HepG2 (cell line): ENCODE measurements at regions not wholly inside any gene's neighbourhood (a gene's known extent, or its start where the extent isn't known, plus 50 kb on each side); places are given as distances from the start of the nearest gene placed in this dataset.

Source experiments
- ATAC-seq: fragments of 200-7000 bp; cut with Tn5 transposase; 3 replicates; pipeline ENCODE4 v1.9.1; 2020; ENCODE audit warnings: mild to moderate bottlenecking, moderate library complexity
- BruUV-seq: library from RNA; stranded (reverse); fragments of 400-500 nt; replicated peaks from 2 replicates; lab custom pipeline; 2021; lab: Mats Ljungman, UMichigan
- CTCF ChIA-PET: fragments of 300-600 bp; formaldehyde crosslinking; extraction: SDS; loops from one replicate; lab custom pipeline; 2021; ENCODE audit warnings: low total read pairs, inconsistent platforms, low intra/inter-chr PET ratio; lab: Yijun Ruan, JAX
- POLR2A ChIA-PET: fragments of 350-600 bp; sonication (Branson Sonifier 250); formaldehyde crosslinking; loops from one replicate; lab custom pipeline; 2020; ENCODE audit warnings: antibody characterized with exemption, inconsistent platforms; lab: Yijun Ruan, JAX
- DNase-seq: peaks from one replicate; pipeline ENCODE4 v3.0.0-alpha.2; 2015; ENCODE audit warnings: low spot score
- FAIRE-seq: peaks from 3 replicates; lab custom pipeline; 2011; peaks lifted over from hg19 to GRCh38; lab: Jason Lieb, UNC
- H2AFZ ChIP-seq: one replicate; pipeline ENCODE4 v1.6.1; 2011; ENCODE audit warnings: low read length, inconsistent platforms
- H3K27ac ChIP-seq: fragments of 300-600 bp; 3 replicates; pipeline ENCODE4 v1.8.0; 2011; ENCODE audit warnings: mixed run types, mild to moderate bottlenecking, mixed read lengths, low read length, inconsistent platforms; ENCODE audit not compliant: insufficient read depth; ENCODE audit errors: extremely low read length
- H3K27me3 ChIP-seq, 2 experiments: fragments of 200-600 bp in 1 of 2; 2 replicates in 1 of 2; 3 replicates in 1 of 2; pipeline versions ENCODE4 v1.6.0 to v1.8.0; 2011; ENCODE audit warnings: low read length in 2 of 2, mild to moderate bottlenecking in 2 of 2, moderate library complexity in 2 of 2, inconsistent platforms in 1 of 2; ENCODE audit not compliant: insufficient read depth in 2 of 2, control insufficient read depth in 1 of 2
- H3K36me3 ChIP-seq, 2 experiments: fragments of 200-600 bp in 1 of 2; replicated peaks in 1 of 2; 2 replicates in 1 of 2; 3 replicates in 1 of 2; pipeline versions ENCODE4 v1.5.1 to v1.8.0; 2011; ENCODE audit warnings: low read length in 2 of 2, inconsistent platforms in 1 of 2; ENCODE audit not compliant: insufficient read depth in 2 of 2, control insufficient read depth in 1 of 2
- H3K4me1 ChIP-seq: 2 replicates; pipeline ENCODE4 v1.5.1; 2012; ENCODE audit warnings: low read length, inconsistent platforms; ENCODE audit not compliant: insufficient read depth
- H3K4me2 ChIP-seq: 2 replicates; pipeline ENCODE4 v1.6.0; 2011; ENCODE audit warnings: low read depth, low read length, inconsistent platforms
- H3K4me3 ChIP-seq, 3 experiments: fragments of 200-600 bp in 1 of 3; sonication (generic), shearing (Covaris generic) in 1 of 3; replicated peaks in 1 of 3; 2 replicates each; pipeline ENCODE4 v1.5.1; 2011 to 2016; ENCODE audit warnings: low read length in 3 of 3, inconsistent platforms in 2 of 3, low read depth in 2 of 3, mild to moderate bottlenecking in 2 of 3, control low read depth in 1 of 3, mixed read lengths in 1 of 3; ENCODE audit not compliant: insufficient read depth in 1 of 3
- H3K79me2 ChIP-seq: one replicate; pipeline ENCODE4 v1.6.1; 2011; ENCODE audit warnings: low read length, inconsistent platforms; ENCODE audit not compliant: insufficient read depth
- H3K9ac ChIP-seq: 2 replicates; pipeline ENCODE4 v1.6.0; 2011; ENCODE audit warnings: mild to moderate bottlenecking, low read depth, low read length, inconsistent platforms; ENCODE audit not compliant: insufficient read depth
- H3K9me3 ChIP-seq: 2 replicates; pipeline ENCODE4 v1.5.1; 2012; ENCODE audit warnings: mild to moderate bottlenecking, low read length
- H4K20me1 ChIP-seq: 2 replicates; pipeline ENCODE4 v1.6.0; 2011; ENCODE audit warnings: inconsistent platforms, mild to moderate bottlenecking, low read length, moderate library complexity; ENCODE audit not compliant: insufficient read depth
- CHD2 ChIP-seq: IDR thresholded peaks from 2 replicates; pipeline ENCODE4 v1.6.1; 2011; ENCODE audit warnings: low read depth, low read length, improper control_type of control experiment
- E2F1 ChIP-seq: sonication (generic); formaldehyde crosslinking; IDR thresholded peaks from 2 replicates; pipeline ENCODE4 v1.5.0; 2020; ENCODE audit warnings: missing genetic modification reagents
- ETV5 ChIP-seq: IDR thresholded peaks from 2 replicates; pipeline ENCODE4 v1.6.1; 2018; ENCODE audit warnings: missing biosample characterization, missing genetic modification reagents, inconsistent platforms, borderline replicate concordance
- EZH2 ChIP-seq: conservative IDR thresholded peaks from 2 replicates; pipeline ENCODE4 v1.6.1; 2012; ENCODE audit warnings: mild to moderate bottlenecking, low read depth, low read length, moderate library complexity
- HDAC6 ChIP-seq: fragments of 200-600 bp; sonication (generic); IDR thresholded peaks from 2 replicates; pipeline ENCODE4 v1.7.0; 2017; ENCODE audit warnings: mild to moderate bottlenecking, antibody characterized with exemption, low read length, low read depth
- MNT ChIP-seq: fragments of 450-650 bp; IDR thresholded peaks from 2 replicates; pipeline ENCODE4 v1.6.1; 2016
- NFKBIZ ChIP-seq: IDR thresholded peaks from 2 replicates; pipeline ENCODE4 v1.6.1; 2018; ENCODE audit warnings: missing genetic modification reagents, missing compliant biosample characterization
- NFYC ChIP-seq: IDR thresholded peaks from 2 replicates; pipeline ENCODE4 v1.6.1; 2016; ENCODE audit warnings: missing genetic modification reagents, missing compliant biosample characterization
- TRIM22 ChIP-seq: fragments of 450-650 bp; IDR thresholded peaks from 2 replicates; pipeline ENCODE4 v1.6.1; 2017
- ZNF232 ChIP-seq: sonication (generic); formaldehyde crosslinking; IDR thresholded peaks from 2 replicates; pipeline ENCODE4 v1.4.0; 2020; ENCODE audit warnings: missing genetic modification reagents, borderline replicate concordance
- ZNF234 ChIP-seq: sonication (generic); formaldehyde crosslinking; conservative IDR thresholded peaks from 2 replicates; pipeline ENCODE4 v1.5.1; 2020; ENCODE audit warnings: mild to moderate bottlenecking, missing genetic modification reagents
- ZNF335 ChIP-seq: sonication (generic); formaldehyde crosslinking; IDR thresholded peaks from 2 replicates; pipeline ENCODE4 v1.4.0; 2020; ENCODE audit warnings: missing genetic modification reagents
- ZNF430 ChIP-seq: sonication (generic); formaldehyde crosslinking; IDR thresholded peaks from 2 replicates; pipeline ENCODE4 v1.9.0; 2021; ENCODE audit warnings: mild to moderate bottlenecking, missing genetic modification reagents
- ZNF577 ChIP-seq: sonication (generic); formaldehyde crosslinking; IDR thresholded peaks from 2 replicates; pipeline ENCODE4 v1.4.0; 2020; ENCODE audit warnings: mild to moderate bottlenecking, low read depth, missing genetic modification reagents, borderline replicate concordance
- ZNF597 ChIP-seq: sonication (generic); formaldehyde crosslinking; IDR thresholded peaks from 2 replicates; pipeline ENCODE4 v1.5.0; 2020; ENCODE audit warnings: missing genetic modification reagents
- ZNF710 ChIP-seq: sonication (generic); formaldehyde crosslinking; IDR thresholded peaks from 2 replicates; pipeline ENCODE4 v1.5.0; 2020; ENCODE audit warnings: mild to moderate bottlenecking, missing genetic modification reagents, borderline replicate concordance
- ZNF777 ChIP-seq: sonication (generic); formaldehyde crosslinking; IDR thresholded peaks from 2 replicates; pipeline ENCODE4 v1.4.0; 2020; ENCODE audit warnings: missing genetic modification reagents
- WGBS: methylation state at CpG from one replicate; pipeline ENCODE4 v1.1.6; 2017; ENCODE audit warnings: low lambda C conversion rate; 5-methylcytosine and 5-hydroxymethylcytosine counted together
- in situ Hi-C: cut with HindIII; loops from 2 replicates; pipeline ENCODE4 v1.10.0; 2017; ENCODE audit warnings: low pct_unique_long_range_greater_than_20kb; ENCODE audit not compliant: extremely low pct_ligation_motif_present
- intact Hi-C: fragments of 100-400 bp; cut with micrococcal nuclease; formaldehyde crosslinking; loops from one replicate; pipeline ENCODE4 v1.10.0; 2022; ENCODE audit not compliant: unreplicated experiment

- no peaks in the 10 kb centered on the region for H3K36me3 ChIP-seq
- H2AFZ ChIP-seq, result no peak overlapping the region
- no peak for TF ChIP-seq NFYC (CRISPR knock-in tag)
- TF ChIP-seq ZNF430, result no peak
- TF ChIP-seq CHD2, result no peak
- TF ChIP-seq ZNF777 (CRISPR knock-in tag), result no peak
- no peak for TF ChIP-seq HDAC6
- TF ChIP-seq ETV5 (CRISPR knock-in tag), result no peak
- no peak for TF ChIP-seq ZNF335
- no peak for TF ChIP-seq TRIM22
- TF ChIP-seq ZNF597 (CRISPR knock-in tag), result no peak
- no peak for TF ChIP-seq ZNF232 (CRISPR knock-in tag)
- no peak for TF ChIP-seq NFKBIZ
- no peak for TF ChIP-seq ZNF710
- no peak for TF ChIP-seq MNT
- no peak for TF ChIP-seq EZH2
- TF ChIP-seq ZNF234, result no peak
- TF ChIP-seq ZNF577, result no peak
- no peak for TF ChIP-seq E2F1 (CRISPR knock-in tag)
- no peak overlapping the region for H3K4me2 ChIP-seq
- WGBS, result 0% methylated on average over 2 of the region's 2 CpGs
- BruUV-seq, result no TSS peak
- FAIRE-seq (no peak), DNase-seq (no peak), ATAC-seq (no peak)
- CTCF ChIA-PET, result no interaction called here
- H3K4me1 ChIP-seq, result no peaks in the 10 kb centered on the region
- H3K4me3 ChIP-seq, result no peak overlapping the region
- no peaks in the 10 kb centered on the region for H4K20me1 ChIP-seq
- intact Hi-C loops (no loop called here), in situ Hi-C loops (no loop called here)
- no peak overlapping the region for H3K9ac ChIP-seq
- peaks cover 52% of the 10 kb centered on the region for H3K9me3 ChIP-seq
- no peak overlapping the region for H3K27ac ChIP-seq
- H3K79me2 ChIP-seq, result no peaks in the 10 kb centered on the region
- POLR2A ChIA-PET, result no interaction called here
- H3K27me3 ChIP-seq, result no peaks in the 10 kb centered on the region
Observed at GRCh38 chr13:53474878-53475277, 446.3 kb downstream of the OLFM4 start.
